ENCODE measurements at regions not wholly inside any gene's neighbourhood (a gene's known extent, or its start where the extent isn't known, plus 50 kb on each side); places are given as distances from the start of the nearest gene placed in this dataset.
"Not testable (repeated sequence)": the region's sequence is repeated elsewhere in the genome, so short reads cannot be mapped to it uniquely, and the experiment has no call there.

DNA sequence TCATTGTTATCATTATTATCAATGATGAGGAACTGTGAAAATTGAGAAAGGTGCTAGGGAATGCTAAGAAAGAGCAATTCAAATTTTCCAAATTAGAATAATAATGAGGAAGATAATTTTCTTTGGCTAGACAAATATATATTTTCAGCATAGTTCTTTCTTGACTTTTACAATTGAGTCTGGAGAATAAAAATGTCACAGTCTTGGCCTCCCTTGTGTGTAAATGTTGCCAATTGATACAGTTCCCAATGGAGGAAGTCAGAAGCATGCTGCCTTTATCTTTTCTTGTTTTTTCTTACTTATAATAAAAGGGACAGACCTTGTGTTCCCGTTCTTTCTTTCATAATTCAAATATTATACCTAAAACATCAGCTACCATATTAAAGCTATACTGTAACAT, 774.4 kb downstream of the SI start:
- no peaks in the 10 kb centered on the region for H3K27me3 ChIP-seq (ENCODE audit: insufficient read depth)
- no peaks in the 10 kb centered on the region for H3K36me3 ChIP-seq (replicated peaks in 1 of 2; ENCODE audit: control insufficient read depth in 1 of 2, insufficient read depth in 2 of 2, low read length in 1 of 2)
- no peak overlapping the region for H3K27ac ChIP-seq (ENCODE audit: low read depth in 2 of 2, low read length in 1 of 2)
- no peaks in the 10 kb centered on the region for H3K4me1 ChIP-seq (ENCODE audit: control insufficient read depth in 1 of 2, insufficient read depth in 2 of 2, low read depth in 1 of 2, low read length in 1 of 2)
- H3K9me2 ChIP-seq = no peaks in the 10 kb centered on the region
- H3K4me3 ChIP-seq (ENCODE audit: low read depth in 2 of 2, low read length in 1 of 2) = no peak overlapping the region
- ChIA-PET POLR2A (no interaction called here), CTCF (no interaction called here)
- no peaks in the 10 kb centered on the region for H3K9me3 ChIP-seq
- DNase-seq = no peak
- H3F3A ChIP-seq (replicated peaks; ENCODE audit: insufficient read depth) = no peaks in the 10 kb centered on the region
- TF ChIP-seq NFIC (IDR thresholded peaks at IDR 0.05; ENCODE audit: borderline replicate concordance) = no peak
- TF ChIP-seq GATA2 (CRISPR knock-in tag; IDR thresholded peaks at IDR 0.05) = no peak
- no peaks in the 10 kb centered on the region for H4K20me1 ChIP-seq (ENCODE audit: insufficient read depth)
- no peaks in the 10 kb centered on the region for H3K79me2 ChIP-seq (ENCODE audit: insufficient read depth)
- WGBS (ENCODE audit: low lambda C conversion rate) = 6% methylated on average over 1 of the region's 1 CpG
- no peak overlapping the region for H3K9ac ChIP-seq
- H3K4me2 ChIP-seq = no peak overlapping the region
- no peak overlapping the region for H2AFZ ChIP-seq (ENCODE audit: low read depth)

DNA sequence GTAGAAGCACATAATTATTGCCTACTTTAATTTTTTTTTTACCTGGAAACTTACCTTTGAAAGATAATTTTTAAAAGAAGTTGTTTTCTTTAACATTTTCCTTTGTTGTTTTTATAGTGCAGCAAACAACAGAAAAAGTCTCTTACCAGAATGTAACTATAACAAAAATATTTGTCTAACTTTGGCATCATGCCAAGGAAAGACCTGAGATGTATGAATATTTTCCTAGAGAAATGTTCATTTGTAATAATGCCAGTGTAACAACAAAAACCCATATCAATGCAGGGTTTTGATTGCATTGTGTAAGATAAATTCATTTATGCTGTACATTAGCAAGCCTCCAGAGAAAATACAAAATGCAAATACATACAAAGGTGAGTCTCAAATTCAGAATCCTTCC, 775.7 kb downstream of the SI start:
- Histone ChIP-seq H4K20me1 (ENCODE audit: insufficient read depth) (no peaks in the 10 kb centered on the region), H2AFZ (ENCODE audit: low read depth) (no peak overlapping the region), H3K9ac (no peak overlapping the region), H3K36me3 (replicated peaks in 1 of 2; ENCODE audit: control insufficient read depth in 1 of 2, insufficient read depth in 2 of 2, low read length in 1 of 2) (no peaks in the 10 kb centered on the region), H3K27ac (ENCODE audit: low read depth in 2 of 2, low read length in 1 of 2) (no peak overlapping the region), H3K4me2 (no peak overlapping the region), H3K79me2 (ENCODE audit: insufficient read depth) (no peaks in the 10 kb centered on the region), H3K27me3 (ENCODE audit: insufficient read depth) (no peaks in the 10 kb centered on the region), H3K4me1 (ENCODE audit: control insufficient read depth in 1 of 2, insufficient read depth in 2 of 2, low read depth in 1 of 2, low read length in 1 of 2) (no peaks in the 10 kb centered on the region), H3F3A (replicated peaks; ENCODE audit: insufficient read depth) (no peaks in the 10 kb centered on the region), H3K9me2 (no peaks in the 10 kb centered on the region), H3K9me3 (no peaks in the 10 kb centered on the region), H3K4me3 (ENCODE audit: low read depth in 2 of 2, low read length in 1 of 2) (no peak overlapping the region)
- ChIA-PET CTCF (no interaction called here), POLR2A (no interaction called here)
- DNase-seq = no peak
- no peak for TF ChIP-seq CHD2 (IDR thresholded peaks at IDR 0.05; ENCODE audit: low read length, partially characterized antibody)
- TF ChIP-seq, protein P1, sequence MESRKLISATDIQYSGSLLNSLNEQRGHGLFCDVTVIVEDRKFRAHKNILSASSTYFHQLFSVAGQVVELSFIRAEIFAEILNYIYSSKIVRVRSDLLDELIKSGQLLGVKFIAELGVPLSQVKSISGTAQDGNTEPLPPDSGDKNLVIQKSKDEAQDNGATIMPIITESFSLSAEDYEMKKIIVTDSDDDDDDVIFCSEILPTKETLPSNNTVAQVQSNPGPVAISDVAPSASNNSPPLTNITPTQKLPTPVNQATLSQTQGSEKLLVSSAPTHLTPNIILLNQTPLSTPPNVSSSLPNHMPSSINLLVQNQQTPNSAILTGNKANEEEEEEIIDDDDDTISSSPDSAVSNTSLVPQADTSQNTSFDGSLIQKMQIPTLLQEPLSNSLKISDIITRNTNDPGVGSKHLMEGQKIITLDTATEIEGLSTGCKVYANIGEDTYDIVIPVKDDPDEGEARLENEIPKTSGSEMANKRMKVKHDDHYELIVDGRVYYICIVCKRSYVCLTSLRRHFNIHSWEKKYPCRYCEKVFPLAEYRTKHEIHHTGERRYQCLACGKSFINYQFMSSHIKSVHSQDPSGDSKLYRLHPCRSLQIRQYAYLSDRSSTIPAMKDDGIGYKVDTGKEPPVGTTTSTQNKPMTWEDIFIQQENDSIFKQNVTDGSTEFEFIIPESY (IDR thresholded peaks at IDR 0.05; ENCODE audit: borderline replicate concordance, low read depth) = no peak

DNA sequence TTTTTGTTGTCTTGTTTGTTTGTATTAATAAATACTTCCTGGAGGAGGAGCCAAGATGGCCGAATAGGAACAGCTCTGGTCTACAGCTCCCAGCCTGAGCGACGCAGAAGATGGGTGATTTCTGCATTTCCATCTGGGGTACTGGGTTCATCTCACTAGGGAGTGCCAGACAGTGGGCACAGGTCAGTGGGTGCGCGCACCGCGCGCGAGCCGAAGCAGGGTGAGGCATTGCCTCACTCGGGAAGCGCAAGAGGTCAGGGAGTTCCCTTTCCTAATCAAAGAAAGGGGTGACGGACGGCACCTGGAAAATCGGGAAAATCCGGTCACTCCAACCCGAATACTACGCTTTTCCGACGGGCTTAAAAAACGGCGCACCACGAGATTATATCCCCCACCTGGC, 786.8 kb downstream of the SI start:
- H3K79me2 ChIP-seq (ENCODE audit: insufficient read depth); H3F3A ChIP-seq (replicated peaks; ENCODE audit: insufficient read depth); H3K4me3 ChIP-seq (ENCODE audit: low read depth in 2 of 2, low read length in 1 of 2); H3K27me3 ChIP-seq (ENCODE audit: insufficient read depth); H3K4me1 ChIP-seq (ENCODE audit: control insufficient read depth in 1 of 2, insufficient read depth in 2 of 2, low read depth in 1 of 2, low read length in 1 of 2); H4K20me1 ChIP-seq (ENCODE audit: insufficient read depth); H3K9ac ChIP-seq; H2AFZ ChIP-seq (ENCODE audit: low read depth); H3K27ac ChIP-seq (ENCODE audit: low read depth in 2 of 2, low read length in 1 of 2); H3K4me2 ChIP-seq; H3K36me3 ChIP-seq (replicated peaks in 1 of 2; ENCODE audit: control insufficient read depth in 1 of 2, insufficient read depth in 2 of 2, low read length in 1 of 2); DNase-seq; H3K9me2 ChIP-seq; POLR2A ChIA-PET; H3K9me3 ChIP-seq; CTCF ChIA-PET: not testable (repeated sequence)
- WGBS (ENCODE audit: low lambda C conversion rate) = 75% methylated on average over 23 of the region's 23 CpGs

DNA sequence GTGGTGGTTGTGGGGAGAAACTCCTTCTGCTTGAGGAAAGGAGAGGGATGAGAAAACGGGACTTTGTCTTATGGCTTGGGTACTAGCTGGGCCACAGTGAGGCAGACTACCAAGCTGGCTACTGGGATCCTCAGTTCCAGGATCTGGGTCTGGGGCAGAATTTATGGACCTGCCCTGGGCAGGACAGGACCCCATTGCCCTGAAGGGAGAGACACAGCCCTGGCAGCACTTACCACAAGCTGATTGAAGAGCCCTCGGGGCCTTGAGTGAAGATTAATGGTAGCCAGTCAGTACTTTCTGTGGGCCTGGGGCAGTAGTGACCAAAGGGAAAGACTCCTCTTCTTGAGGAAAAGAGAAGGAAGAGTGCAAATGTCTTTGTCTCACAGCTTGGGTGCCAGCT, 799.7 kb downstream of the SI start:
- ChIA-PET CTCF (no interaction called here), POLR2A (no interaction called here)
- no peaks in the 10 kb centered on the region for H3K79me2 ChIP-seq (ENCODE audit: insufficient read depth)
- H4K20me1 ChIP-seq (ENCODE audit: insufficient read depth) = no peaks in the 10 kb centered on the region
- no peak overlapping the region for H3K9ac ChIP-seq
- H3K9me3 ChIP-seq = 0 out of 2 replicates have a peak, but pooled peaks cover 11% of the 10 kb centered on the region
- H3K4me1 ChIP-seq (ENCODE audit: control insufficient read depth in 1 of 2, insufficient read depth in 2 of 2, low read depth in 1 of 2, low read length in 1 of 2) = no peaks in the 10 kb centered on the region
- no peak overlapping the region for H3K4me2 ChIP-seq
- no peaks in the 10 kb centered on the region for H3K36me3 ChIP-seq (replicated peaks in 1 of 2; ENCODE audit: control insufficient read depth in 1 of 2, insufficient read depth in 2 of 2, low read length in 1 of 2)
- H3K9me2 ChIP-seq = no peaks in the 10 kb centered on the region
- H3F3A ChIP-seq (replicated peaks; ENCODE audit: insufficient read depth) = no peaks in the 10 kb centered on the region
- H3K27me3 ChIP-seq (ENCODE audit: insufficient read depth) = no peaks in the 10 kb centered on the region
- H3K4me3 ChIP-seq (ENCODE audit: low read depth in 2 of 2, low read length in 1 of 2) = no peak overlapping the region
- no peak for DNase-seq
- H2AFZ ChIP-seq (ENCODE audit: low read depth) = no peak overlapping the region
- no peak for TF ChIP-seq JUND (IDR thresholded peaks at IDR 0.05)
- no peak for TF ChIP-seq CHD2 (IDR thresholded peaks at IDR 0.05; ENCODE audit: low read length, partially characterized antibody)
- no peak for TF ChIP-seq YY1 (IDR thresholded peaks at IDR 0.05; ENCODE audit: low read depth)
- no peak for TF ChIP-seq FOSL2 (IDR thresholded peaks at IDR 0.05; ENCODE audit: borderline replicate concordance, low read depth)
- 9% methylated on average over 2 of the region's 2 CpGs for WGBS (ENCODE audit: low lambda C conversion rate)
- H3K27ac ChIP-seq (ENCODE audit: low read depth in 2 of 2, low read length in 1 of 2) = no peak overlapping the region

Data from SK-N-SH (cell line).